Smooth muscle cell of the brain vasculature (primary cell): ENCODE measurements at regions not wholly inside any gene's neighbourhood (a gene's known extent, or its start where the extent isn't known, plus 50 kb on each side); places are given as distances from the start of the nearest gene placed in this dataset.
"Not testable (repeated sequence)": the region's sequence is repeated elsewhere in the genome, so short reads cannot be mapped to it uniquely, and the experiment has no call there.

ENCODE experiments used
- DNase-seq: peaks from one replicate; pipeline ENCODE4 v3.0.0-alpha.2; 2012; ENCODE audit warnings: low read depth, low spot score

DNA sequence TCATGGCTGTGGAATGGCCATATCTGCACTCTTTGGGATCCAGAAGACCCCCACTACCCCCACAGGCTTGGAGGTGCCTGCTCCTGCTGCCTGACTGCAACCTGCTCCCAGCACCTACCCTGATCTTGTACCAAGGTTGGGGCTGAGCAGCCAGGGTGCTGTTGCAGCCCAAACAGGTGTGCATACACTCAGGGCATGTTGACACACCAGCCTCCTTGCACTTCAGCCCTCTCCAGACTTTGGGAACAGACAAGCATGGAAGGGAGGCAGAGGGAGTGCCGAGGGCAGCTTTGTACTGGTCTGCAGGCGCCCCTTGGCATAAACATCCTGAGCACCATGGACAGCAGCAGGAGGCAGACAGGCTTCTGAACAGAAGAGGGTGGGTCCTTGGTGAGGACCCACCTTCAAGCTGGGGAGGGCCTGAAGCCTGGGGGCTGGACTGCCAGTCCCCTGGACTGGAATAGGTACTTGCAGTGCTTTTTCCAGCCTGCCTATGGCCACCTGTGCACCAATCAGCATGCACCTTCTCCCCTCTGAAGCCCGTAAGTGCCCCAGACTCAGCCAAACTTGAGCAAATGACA, 1675.8 kb downstream of the HACE1 start:
- no peak for DNase-seq

DNA sequence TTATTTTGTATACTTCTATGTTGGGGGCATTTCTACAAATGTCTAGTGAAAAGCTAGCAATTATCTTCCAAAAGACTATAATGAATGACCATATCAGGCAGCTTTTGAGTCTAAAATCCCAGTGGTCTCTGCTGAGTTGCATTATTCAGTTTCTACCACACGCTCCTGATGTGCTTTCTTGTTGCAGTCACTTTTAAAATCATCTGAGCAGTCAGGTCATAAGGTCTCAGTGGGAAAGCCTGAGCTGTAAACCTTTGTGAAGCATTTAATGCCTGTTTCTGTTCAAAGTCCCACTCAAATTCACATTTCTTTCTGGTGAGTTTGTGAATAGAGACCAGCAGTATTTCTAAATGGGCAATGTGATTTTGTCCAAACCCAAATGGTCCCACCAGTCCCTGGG, 1681.5 kb downstream of the HACE1 start:
- DNase-seq = no peak

DNA sequence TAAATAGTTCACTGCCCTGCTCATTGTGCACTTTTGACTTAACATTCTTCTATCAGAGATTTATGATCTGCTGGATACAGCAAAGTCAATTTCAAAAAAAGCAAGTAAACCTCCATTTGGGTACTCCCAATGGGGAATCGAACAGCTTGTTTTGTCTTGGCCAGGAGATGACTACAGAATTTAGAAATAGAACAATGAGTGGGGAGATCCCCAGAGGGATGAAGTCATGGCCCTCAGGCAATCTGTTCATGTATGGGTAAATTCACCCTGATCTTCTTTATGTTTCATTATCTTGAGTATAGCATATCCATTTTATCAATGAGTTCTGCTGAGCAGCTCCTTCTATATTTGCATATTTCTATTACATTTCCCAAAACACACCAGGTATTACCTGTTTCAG, 1681.9 kb downstream of the HACE1 start:
- DNase-seq = no peak

DNA sequence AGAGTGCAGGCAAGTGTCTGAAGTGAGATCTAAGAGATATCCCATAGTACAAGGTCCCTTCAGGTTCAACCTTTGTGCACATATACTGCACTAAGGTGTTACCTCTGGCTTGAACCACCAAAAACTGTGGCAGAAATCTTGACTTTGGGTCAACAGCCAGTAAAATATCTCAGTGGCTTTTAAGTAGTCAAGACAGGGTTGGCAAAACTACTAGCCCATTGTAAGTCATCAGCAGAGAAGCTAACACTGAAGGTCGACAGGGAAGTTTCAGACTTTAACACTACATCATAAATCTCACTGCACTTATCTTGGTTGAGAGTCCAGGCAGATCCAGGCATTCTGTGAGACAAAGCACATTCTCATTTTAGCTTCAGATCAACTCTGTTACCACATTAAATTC, 1684.7 kb downstream of the HACE1 start:
- no peak for DNase-seq

DNA sequence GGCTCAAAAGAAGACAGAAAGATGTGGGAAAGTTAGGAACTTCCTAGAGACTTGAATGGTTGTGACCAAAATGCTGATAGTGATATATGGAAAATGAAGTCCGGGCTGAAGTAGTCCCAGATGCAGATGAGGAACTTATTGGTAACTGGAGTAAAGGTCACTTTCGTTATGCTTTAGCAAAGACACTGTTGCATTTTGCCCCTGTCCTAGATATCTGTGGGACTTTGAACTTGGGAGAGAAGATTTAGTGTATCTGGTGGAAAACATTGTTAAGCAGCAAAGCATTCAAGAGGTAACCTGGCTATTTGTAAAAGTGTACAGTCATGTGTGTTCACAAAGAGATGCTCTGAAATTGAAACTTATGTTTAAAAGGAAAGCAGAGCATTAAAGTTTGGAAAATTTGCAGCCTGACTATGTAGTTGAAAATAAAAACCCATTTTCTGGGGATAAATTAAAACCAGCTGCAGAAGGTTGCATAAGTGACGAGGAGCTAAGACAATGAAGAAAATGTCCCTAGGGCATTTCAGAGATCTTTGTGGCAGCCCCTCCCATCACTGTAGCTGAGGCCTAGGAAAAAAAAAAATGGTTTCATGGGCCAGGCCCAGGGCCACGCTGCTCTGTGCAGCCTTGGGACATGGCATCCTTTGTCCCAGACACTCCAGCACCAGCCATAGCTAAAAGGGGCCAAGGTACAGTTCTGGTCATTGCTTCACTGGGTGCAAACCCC, 1692.2 kb downstream of the HACE1 start:
- DNase-seq = no peak

GRCh38 chr6:103154779-103155572, 1704.7 kb downstream of the HACE1 start:
- no peak for DNase-seq

DNA sequence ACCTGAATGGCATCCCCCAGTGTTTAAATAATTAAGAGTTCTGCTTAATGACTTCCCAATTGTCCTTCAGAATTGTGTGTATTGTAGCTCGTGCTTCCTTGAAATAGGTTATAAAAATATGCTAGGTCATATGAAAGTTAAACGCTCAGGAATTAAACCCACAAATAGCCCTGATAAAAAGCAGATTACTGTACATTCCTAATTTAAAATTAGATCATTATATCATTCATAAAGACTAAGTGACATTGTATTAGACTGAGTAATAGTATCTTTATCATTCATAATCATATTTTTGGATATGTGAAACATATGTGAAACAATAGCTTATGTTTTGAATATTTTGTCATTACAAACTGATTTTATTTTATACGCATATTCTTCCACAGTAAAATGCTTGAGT, 1706.7 kb downstream of the HACE1 start:
- DNase-seq = no peak

DNA sequence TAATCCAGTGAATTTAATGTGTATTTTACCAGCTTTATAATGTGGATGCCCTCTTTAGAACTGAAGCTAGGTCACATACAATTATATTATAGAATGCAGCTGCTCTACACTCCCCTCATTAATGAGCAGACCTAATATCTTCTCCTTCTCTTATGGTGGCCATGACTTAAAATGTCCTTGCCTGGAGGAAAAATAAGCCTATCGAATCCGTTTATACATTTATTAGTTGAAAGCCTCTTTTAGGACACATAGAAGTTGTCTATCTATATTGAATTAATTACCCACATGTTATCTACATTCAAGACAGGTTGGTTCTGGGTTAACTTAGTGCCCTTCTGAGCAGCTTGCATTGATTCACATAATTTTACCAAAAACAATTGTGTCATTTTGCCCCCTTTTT, 1716.8 kb downstream of the HACE1 start:
- no peak for DNase-seq

DNA sequence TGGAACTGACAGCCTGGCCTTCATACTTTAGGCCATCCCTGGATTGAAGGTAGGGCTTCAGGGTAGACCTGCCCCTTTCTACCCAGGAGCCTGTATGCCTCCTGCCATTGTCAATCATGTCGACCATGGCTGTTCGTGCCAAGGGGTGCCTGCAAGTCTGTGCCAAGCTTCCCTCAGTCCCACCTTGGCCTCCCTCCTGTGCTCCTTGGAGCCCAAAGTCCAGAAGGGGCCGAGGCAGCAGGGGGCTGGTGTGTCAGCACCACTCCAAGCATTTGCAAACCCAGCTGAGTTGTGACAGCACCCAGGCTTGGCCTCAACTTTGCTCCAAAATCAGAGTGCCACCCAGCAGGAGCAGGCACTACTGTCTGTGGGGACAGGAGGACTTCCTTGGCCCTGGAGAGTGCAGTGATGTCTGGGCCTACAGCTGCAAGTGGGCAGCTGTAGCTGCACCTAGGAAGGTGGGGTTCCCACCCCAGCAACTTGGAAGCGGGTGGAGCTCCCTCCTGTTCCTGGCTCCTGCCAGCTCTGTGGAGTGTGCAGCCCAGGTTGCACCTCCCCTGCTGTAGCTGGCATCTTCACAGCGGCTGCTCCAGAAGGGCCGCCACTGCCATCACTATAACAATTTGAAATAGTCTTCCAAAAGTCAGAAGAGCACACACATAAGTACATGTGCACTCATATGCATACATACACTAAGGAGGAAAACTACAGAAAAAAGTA, 1719.3 kb downstream of the HACE1 start:
- no peak for DNase-seq

DNA sequence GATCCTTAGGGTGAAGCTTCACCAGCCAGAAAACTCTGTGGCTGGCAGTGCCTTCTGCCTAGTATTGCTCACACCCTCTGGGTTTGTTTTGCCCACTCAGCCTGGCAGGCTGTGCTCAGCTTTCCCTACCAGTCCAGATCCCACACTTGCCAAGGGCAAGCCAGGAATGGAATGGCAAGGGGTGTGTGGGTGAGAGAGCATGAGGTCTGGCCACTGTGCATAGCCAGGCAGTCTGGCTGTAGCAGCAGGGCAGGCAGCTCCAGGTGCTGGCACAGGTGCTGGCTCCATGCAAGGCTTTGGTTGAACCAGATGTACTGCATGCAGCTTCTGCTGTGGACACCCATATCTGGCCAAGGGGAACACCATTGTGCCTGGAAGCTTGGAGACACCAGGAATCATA, 1720.3 kb downstream of the HACE1 start:
- DNase-seq = no peak

DNA sequence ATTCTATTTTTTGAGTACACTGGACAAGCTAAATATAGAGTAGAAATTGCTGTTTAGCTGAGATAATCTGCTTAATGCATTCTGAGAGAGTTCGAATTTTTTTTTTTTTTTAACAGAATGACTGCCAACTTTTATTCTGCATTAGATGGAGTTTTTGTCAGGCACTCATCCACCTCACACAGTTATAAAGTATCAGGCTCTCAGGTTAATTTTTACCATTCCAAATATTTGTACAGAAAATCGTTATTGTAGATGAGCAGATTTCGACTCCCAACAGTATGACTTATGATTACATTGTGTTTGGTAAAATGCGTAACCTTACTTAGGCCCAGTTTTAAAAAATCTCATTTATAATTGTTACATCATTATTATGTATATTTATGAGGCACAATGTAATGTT, 1731.0 kb downstream of the GRIK2 start:
- DNase-seq = no peak

DNA sequence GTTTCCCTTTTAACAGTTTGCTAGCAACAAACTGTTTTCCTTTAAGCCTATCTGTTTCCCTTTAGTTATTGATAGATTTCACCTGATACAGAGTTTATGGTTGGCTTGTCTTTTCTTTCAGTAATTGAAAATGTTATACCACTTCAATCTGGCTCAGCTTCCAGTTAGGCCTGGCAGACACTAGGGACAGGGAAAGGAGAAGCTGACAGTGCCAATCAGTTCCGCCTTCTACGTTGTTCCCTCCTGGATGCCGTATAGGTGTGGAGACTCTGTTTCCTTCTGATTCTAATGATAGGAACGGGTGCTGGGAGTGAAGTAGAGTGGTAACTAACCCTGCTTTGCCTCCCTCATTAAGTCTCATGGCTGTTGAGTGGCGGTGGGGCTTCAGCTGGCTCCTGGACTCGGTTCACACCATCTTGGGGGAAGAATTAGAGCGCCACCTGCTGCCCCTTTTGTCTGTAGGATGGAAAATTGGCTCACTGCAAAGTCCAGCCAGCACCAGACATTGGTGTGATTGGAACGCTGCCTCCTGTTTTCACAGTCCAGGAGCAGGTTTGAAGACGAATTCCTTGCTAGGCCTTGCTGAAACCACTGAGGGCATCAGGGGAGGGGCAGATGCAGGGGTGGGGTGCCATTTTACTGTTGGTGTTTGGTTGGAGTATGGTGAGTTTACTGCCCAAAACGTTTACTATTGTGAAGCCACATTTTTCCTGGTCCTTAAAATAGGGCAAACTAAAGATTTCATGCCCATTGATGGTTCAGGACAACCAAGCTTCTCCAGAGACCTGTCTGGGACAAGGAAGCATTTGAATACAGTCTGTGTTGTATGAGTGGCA, 1729.5 kb downstream of the GRIK2 start:
- no peak for DNase-seq

GRCh38 chr6:103119056-103119455, 1725.5 kb downstream of the GRIK2 start:
- DNase-seq = no peak

- no peak for DNase-seq
Observed at GRCh38 chr6:103114582-103114981, 1721.1 kb downstream of the GRIK2 start.

GRCh38 chr6:103113416-103113815, 1719.9 kb downstream of the GRIK2 start:
- DNase-seq = no peak

DNA sequence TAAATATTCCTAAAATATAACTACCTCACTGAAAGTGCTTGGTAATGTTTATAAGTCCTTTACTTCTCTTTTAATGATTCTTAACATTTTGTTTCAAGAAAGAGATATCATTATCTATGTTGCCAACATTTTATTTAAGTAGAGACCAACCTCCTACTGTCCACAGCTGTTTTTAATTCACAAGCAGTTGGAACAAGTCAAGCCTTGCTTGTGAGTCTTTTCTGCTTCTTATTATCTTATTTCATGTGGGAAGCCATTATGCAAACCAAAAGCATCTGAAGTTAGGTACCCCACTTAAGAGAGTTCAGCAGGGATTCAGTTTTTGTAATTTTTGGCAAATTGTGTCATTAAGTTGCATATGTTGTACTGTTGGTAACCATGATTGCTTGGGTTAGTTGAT, 1714.5 kb downstream of the GRIK2 start:
- no peak for DNase-seq

GRCh38 chr6:103105686-103106085, 1712.2 kb downstream of the GRIK2 start:
- DNase-seq = no peak

DNA sequence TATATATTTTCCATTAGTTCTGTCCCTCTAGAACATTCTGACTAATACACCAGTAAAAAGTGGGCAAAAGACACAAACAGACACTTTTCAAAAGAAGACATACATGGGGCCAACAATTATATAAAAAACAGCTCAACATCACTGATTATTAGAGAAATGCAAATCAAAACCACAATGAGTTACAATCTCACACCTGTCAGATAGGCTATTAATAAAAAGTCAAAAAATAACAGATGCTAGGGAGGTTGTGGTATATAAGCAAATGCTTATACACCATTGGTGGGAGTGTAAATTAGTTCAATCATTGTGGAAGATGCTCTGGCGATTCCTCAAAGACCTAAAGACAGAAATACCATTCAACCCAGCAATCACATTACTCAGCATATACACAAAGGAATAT, 1707.8 kb downstream of the GRIK2 start:
- no peak for DNase-seq

DNA sequence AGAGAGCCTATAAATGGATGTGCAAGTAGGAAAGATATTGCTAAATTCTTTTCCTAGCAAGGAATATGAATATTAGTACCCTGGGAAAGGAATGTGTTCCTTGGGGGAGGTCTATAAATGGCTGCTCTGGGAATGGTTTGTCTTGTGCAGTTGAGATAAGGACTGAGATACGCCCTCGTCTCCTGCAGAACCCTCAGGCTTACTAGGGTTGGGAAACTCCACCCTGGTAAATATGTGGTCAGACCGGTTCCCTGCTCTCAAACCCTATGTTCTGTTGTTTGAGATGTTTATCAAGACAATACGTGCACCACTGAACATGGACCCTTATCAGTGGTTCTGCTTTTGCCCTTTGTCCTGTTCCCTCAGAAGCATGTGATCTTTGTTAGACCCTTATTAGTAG, 1698.9 kb downstream of the GRIK2 start:
- not testable (repeated sequence) for DNase-seq

GRCh38 chr6:103085801-103086200, 1692.3 kb downstream of the GRIK2 start:
- DNase-seq = no peak

- DNase-seq = no peak
Observed at GRCh38 chr6:103081876-103082630, 1688.5 kb downstream of the GRIK2 start.
